ENCODE measurements at regions not wholly inside any gene's neighbourhood (a gene's known extent, or its start where the extent isn't known, plus 50 kb on each side); places are given as distances from the start of the nearest gene placed in this dataset.
A peak's percentile ranks its signal among the peaks of the same experiment; 100 is the strongest.
"Not testable (repeated sequence)": the region's sequence is repeated elsewhere in the genome, so short reads cannot be mapped to it uniquely, and the experiment has no call there.

- DNase-seq, result no peak
Measured at GRCh38 chr12:92987362-92987761, 58.3 kb upstream of the EEA1 start.

- DNase-seq, result peak; percentile 64
Measured at GRCh38 chr12:92987846-92988621, 58.9 kb upstream of the EEA1 start.

- DNase-seq, result no peak
Measured at GRCh38 chr12:92988622-92989130, 59.6 kb upstream of the EEA1 start.

- DNase-seq, result peak; percentile 66
Measured at GRCh38 chr12:92989715-92990484, 60.8 kb upstream of the EEA1 start.

GRCh38 chr12:92991134-92991533 is 62.0 kb upstream of the EEA1 start:
- no peak for DNase-seq

GRCh38 chr12:92992041-92992440 is 62.9 kb upstream of the EEA1 start:
- DNase-seq, result no peak

- DNase-seq, result no peak
Measured at GRCh38 chr12:92993259-92993658, 64.2 kb upstream of the EEA1 start.

- DNase-seq, result no peak
Measured at GRCh38 chr12:92995258-92995903, 66.3 kb upstream of the EEA1 start.

- no peak for DNase-seq
Measured at GRCh38 chr12:93000026-93000425, 70.9 kb upstream of the EEA1 start.

- DNase-seq, result no peak
Measured at GRCh38 chr12:93001407-93001806, 72.3 kb upstream of the EEA1 start.

GRCh38 chr12:93002293-93003054 is 73.4 kb upstream of the EEA1 start:
- no peak for DNase-seq

- DNase-seq, result no peak
Measured at GRCh38 chr12:93003531-93004239, 74.6 kb upstream of the EEA1 start.

- DNase-seq, result no peak
Measured at GRCh38 chr12:93005928-93006392, 76.9 kb upstream of the EEA1 start.

- DNase-seq, result no peak
Measured at GRCh38 chr12:93006471-93007208, 77.5 kb upstream of the EEA1 start.

GRCh38 chr12:93007544-93007943 is 78.4 kb upstream of the EEA1 start:
- DNase-seq, result no peak

- no peak for DNase-seq
Measured at GRCh38 chr12:93008044-93008778, 79.1 kb upstream of the EEA1 start.

- DNase-seq, result not testable (repeated sequence)
Measured at GRCh38 chr12:93008880-93009279, 79.8 kb upstream of the EEA1 start.

GRCh38 chr12:93009533-93009932 is 80.4 kb upstream of the EEA1 start:
- DNase-seq, result no peak

GRCh38 chr12:93010461-93010860 is 81.4 kb upstream of the EEA1 start:
- DNase-seq, result no peak

GRCh38 chr12:93011100-93011499 is 82.0 kb upstream of the EEA1 start:
- no peak for DNase-seq
